ENCODE measurements at regions not wholly inside any gene's neighbourhood (a gene's known extent, or its start where the extent isn't known, plus 50 kb on each side); places are given as distances from the start of the nearest gene placed in this dataset.

- DNase-seq (ENCODE audit: low spot score) = no peak
- TF ChIP-seq USF1 (CRISPR knock-in tag; IDR thresholded peaks at IDR 0.05) (no peak), NR3C1 (CRISPR knock-in tag; conservative IDR thresholded peaks at IDR 0.05; ENCODE audit: low read depth) (no peak), ZNF512 (CRISPR knock-in tag; IDR thresholded peaks at IDR 0.05; ENCODE audit: borderline replicate concordance) (no peak), ZNF425 (CRISPR knock-in tag; conservative IDR thresholded peaks at IDR 0.05) (no peak), FOXJ3 (CRISPR knock-in tag; IDR thresholded peaks at IDR 0.05; ENCODE audit: borderline replicate concordance) (no peak), ZNF138 (CRISPR knock-in tag; conservative IDR thresholded peaks at IDR 0.05) (no peak), MYBL2 (CRISPR knock-in tag; IDR thresholded peaks at IDR 0.05) (no peak), ETV6 (CRISPR knock-in tag; IDR thresholded peaks at IDR 0.05) (no peak), TP53 (CRISPR knock-in tag; IDR thresholded peaks at IDR 0.05) (no peak), PREB (CRISPR knock-in tag; IDR thresholded peaks at IDR 0.05; ENCODE audit: borderline replicate concordance) (no peak), STAT6 (CRISPR knock-in tag; conservative IDR thresholded peaks at IDR 0.05; ENCODE audit: low read depth) (no peak), CREM (CRISPR knock-in tag; IDR thresholded peaks at IDR 0.05) (no peak), MXD4 (CRISPR knock-in tag; IDR thresholded peaks at IDR 0.05; ENCODE audit: borderline replicate concordance) (no peak), ZMAT4 (CRISPR knock-in tag; IDR thresholded peaks at IDR 0.05) (no peak), AFF4 (CRISPR knock-in tag; IDR thresholded peaks at IDR 0.05; ENCODE audit: borderline replicate concordance) (no peak)
- POLR2A ChIA-PET = no interaction called here
- Mint-ChIP-seq H3K36me3 (peaks cover 4% of the 10 kb centered on the region; the same call in 1 of the 2 replicates), H3K9me3 (peaks cover 14% of the 10 kb centered on the region), H3K4me3 (no peak overlapping the region), H3K27ac (no peak overlapping the region), H3K4me1 (peaks cover 28% of the 10 kb centered on the region), H3K27me3 (ENCODE audit: low read depth) (no peaks in the 10 kb centered on the region; the same call in 1 of the 2 replicates)
- ATAC-seq = no peak
- CTCF ChIA-PET = no interaction called here
Measured at GRCh38 chr15:98150084-98150483, 189.6 kb downstream of the ARRDC4 start.

Measured in WTC11 (cell line).